Keratinocyte (primary cell): ENCODE measurements at regions not wholly inside any gene's neighbourhood (a gene's known extent, or its start where the extent isn't known, plus 50 kb on each side); places are given as distances from the start of the nearest gene placed in this dataset.

Experiments
- EZH2 ChIP-seq: IDR thresholded peaks from one replicate; pipeline ENCODE4 v1.6.1; 2012; ENCODE audit warnings: inconsistent platforms, mild to moderate bottlenecking, low read length, moderate library complexity
- TF ChIP-seq, protein P1 (sequence below), 3 experiments: IDR thresholded peaks in 1 of 3; conservative IDR thresholded peaks in 1 of 3; optimal IDR thresholded peaks in 1 of 3; 2 replicates in 2 of 3; 3 replicates in 1 of 3; pipeline versions ENCODE3 to v1.5.1; 2011; ENCODE audit warnings: low read length in 3 of 3, mild to moderate bottlenecking in 3 of 3, moderate library complexity in 2 of 3, control low read depth in 1 of 3, inconsistent platforms in 1 of 3; ENCODE audit not compliant: insufficient read depth in 2 of 3; ENCODE audit errors: extremely low read depth in 1 of 3

DNA sequence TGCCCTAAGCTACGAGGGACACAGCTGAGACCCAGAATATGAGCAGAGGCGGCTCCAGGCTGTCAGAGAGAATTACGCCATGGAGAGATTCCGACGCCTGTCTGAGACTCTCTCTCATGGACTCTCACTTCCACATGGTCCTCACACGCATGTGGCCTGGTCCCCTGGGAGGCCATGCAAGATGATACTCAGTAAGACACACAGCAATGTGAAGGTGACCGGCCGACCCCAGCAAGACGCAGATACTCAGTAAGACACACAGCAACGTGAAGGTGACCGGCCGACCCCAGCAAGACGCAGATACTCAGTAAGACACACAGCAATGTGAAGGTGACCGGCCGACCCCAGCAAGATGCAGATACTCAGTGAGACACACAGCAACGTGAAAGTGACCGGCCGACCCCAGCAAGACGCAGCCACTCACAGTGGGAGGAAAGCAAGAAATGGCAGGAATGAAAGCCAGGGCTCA, 400.8 kb upstream of the MYT1L start:
- no peak for TF ChIP-seq EZH2
- TF ChIP-seq, protein P1, sequence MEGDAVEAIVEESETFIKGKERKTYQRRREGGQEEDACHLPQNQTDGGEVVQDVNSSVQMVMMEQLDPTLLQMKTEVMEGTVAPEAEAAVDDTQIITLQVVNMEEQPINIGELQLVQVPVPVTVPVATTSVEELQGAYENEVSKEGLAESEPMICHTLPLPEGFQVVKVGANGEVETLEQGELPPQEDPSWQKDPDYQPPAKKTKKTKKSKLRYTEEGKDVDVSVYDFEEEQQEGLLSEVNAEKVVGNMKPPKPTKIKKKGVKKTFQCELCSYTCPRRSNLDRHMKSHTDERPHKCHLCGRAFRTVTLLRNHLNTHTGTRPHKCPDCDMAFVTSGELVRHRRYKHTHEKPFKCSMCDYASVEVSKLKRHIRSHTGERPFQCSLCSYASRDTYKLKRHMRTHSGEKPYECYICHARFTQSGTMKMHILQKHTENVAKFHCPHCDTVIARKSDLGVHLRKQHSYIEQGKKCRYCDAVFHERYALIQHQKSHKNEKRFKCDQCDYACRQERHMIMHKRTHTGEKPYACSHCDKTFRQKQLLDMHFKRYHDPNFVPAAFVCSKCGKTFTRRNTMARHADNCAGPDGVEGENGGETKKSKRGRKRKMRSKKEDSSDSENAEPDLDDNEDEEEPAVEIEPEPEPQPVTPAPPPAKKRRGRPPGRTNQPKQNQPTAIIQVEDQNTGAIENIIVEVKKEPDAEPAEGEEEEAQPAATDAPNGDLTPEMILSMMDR (optimal IDR thresholded peaks at IDR 0.05 in 1 of 3, IDR thresholded peaks at IDR 0.05 in 1 of 3, conservative IDR thresholded peaks at IDR 0.05 in 1 of 3; ENCODE audit: extremely low read depth in 1 of 3, insufficient read depth in 2 of 3, low read length in 3 of 3), result no peak
